Vagina (tissue), 2 donors: ENCODE measurements at regions not wholly inside any gene's neighbourhood (a gene's known extent, or its start where the extent isn't known, plus 50 kb on each side); places are given as distances from the start of the nearest gene placed in this dataset.

Experiments used
- DNase-seq, 2 donors: peaks; one replicate each; pipeline ENCODE4 v3.0.0-alpha.2; 2017; ENCODE audit errors: extremely low spot score in 2 of 2
- H3K27ac ChIP-seq: fragments of 200-600 bp; sonication (generic); one replicate; pipeline ENCODE4 v1.5.1; 2019
- H3K27me3 ChIP-seq: fragments of 200-600 bp; sonication (generic); one replicate; pipeline ENCODE4 v1.5.1; 2019
- H3K36me3 ChIP-seq, 2 donors: fragments of 200-600 bp; sonication (generic); one replicate each; pipeline ENCODE4 v1.5.1; 2017 to 2019
- H3K4me1 ChIP-seq: fragments of 200-600 bp; sonication (generic); one replicate; pipeline ENCODE4 v1.5.1; 2019
- H3K4me3 ChIP-seq, 2 donors: fragments of 200-600 bp; sonication (generic); 1 replicate in 1 of 2; 2 replicates in 1 of 2; pipeline ENCODE4 v1.5.1; 2016 to 2019
- H3K9me3 ChIP-seq: fragments of 200-600 bp; sonication (generic); one replicate; pipeline ENCODE4 v1.5.1; 2019
- CTCF ChIP-seq, 3 experiments: fragments of 450-650 bp in 2 of 3; fragments of 200-600 bp in 1 of 3; sonication (generic) in 1 of 3; IDR thresholded peaks; one replicate each; pipeline ENCODE4 v1.5.1; 2017 to 2019; ENCODE audit warnings: antibody characterized with exemption in 3 of 3, mild to moderate bottlenecking in 2 of 3, moderate library complexity in 2 of 3
- POLR2A ChIP-seq, 2 donors: fragments of 450-650 bp; IDR thresholded peaks; one replicate each; pipeline ENCODE4 v1.6.1; 2017; ENCODE audit warnings: antibody characterized with exemption in 2 of 2, mild to moderate bottlenecking in 2 of 2, moderate library complexity in 2 of 2
- POLR2AphosphoS5 ChIP-seq, 2 donors: sonication (generic); formaldehyde crosslinking; IDR thresholded peaks; one replicate each; pipeline ENCODE4 v1.9.0; 2017; ENCODE audit warnings: antibody characterized with exemption in 2 of 2, mild to moderate bottlenecking in 2 of 2, low read depth in 1 of 2; ENCODE audit not compliant: insufficient read depth in 1 of 2
- intact Hi-C: fragments of 100-400 bp; cut with DNase I; formaldehyde crosslinking; loops from one replicate; pipeline ENCODE4 v1.15.1; 2023

- H3K9me3 ChIP-seq, result no peaks in the 10 kb centered on the region
- TF ChIP-seq POLR2AphosphoS5 (IDR thresholded peaks at IDR 0.05; ENCODE audit: insufficient read depth in 1 of 2, low read depth in 1 of 2) (no peak), CTCF (IDR thresholded peaks at IDR 0.05) (no peak), POLR2A (IDR thresholded peaks at IDR 0.05) (no peak)
- no peaks in the 10 kb centered on the region for H3K27me3 ChIP-seq
- no peak overlapping the region for H3K4me3 ChIP-seq
- no peaks in the 10 kb centered on the region for H3K36me3 ChIP-seq
- intact Hi-C loops, result no loop called here
- H3K4me1 ChIP-seq, result no peaks in the 10 kb centered on the region
- H3K27ac ChIP-seq, result no peak overlapping the region
- no peak for DNase-seq
These were observed 184.2 kb downstream of the KLHL28 start for GRCh38 chr14:44777584-44777983.

DNA sequence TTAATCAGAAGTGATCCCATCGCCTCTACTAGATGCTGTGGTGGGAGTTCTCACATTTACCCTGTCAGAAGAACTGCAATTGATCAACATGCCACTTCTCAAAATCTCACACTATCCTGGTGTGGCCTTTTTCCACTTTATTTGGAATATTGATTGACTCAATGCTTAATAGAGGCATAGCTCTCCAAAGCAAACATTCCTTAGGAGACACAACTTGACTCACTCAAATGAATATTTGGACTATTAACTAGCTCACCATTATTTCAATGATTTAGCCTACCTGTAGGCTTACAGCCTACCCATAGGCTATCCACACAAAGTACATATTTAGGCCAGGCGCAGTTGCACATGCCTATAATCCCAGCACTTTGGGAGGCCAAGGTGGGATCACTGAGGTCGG, 186.5 kb downstream of the KLHL28 start:
- TF ChIP-seq POLR2AphosphoS5 (IDR thresholded peaks at IDR 0.05; ENCODE audit: insufficient read depth in 1 of 2, low read depth in 1 of 2) (no peak), CTCF (IDR thresholded peaks at IDR 0.05) (no peak)
- no peak for DNase-seq
- Histone ChIP-seq H3K9me3 (no peaks in the 10 kb centered on the region), H3K4me1 (no peaks in the 10 kb centered on the region), H3K27me3 (no peaks in the 10 kb centered on the region), H3K36me3 (no peaks in the 10 kb centered on the region), H3K27ac (no peak overlapping the region), H3K4me3 (no peak overlapping the region)
- intact Hi-C loops, result no loop called here

- no peak for DNase-seq
- Histone ChIP-seq H3K27ac (no peak overlapping the region), H3K4me1 (no peaks in the 10 kb centered on the region), H3K36me3 (no peaks in the 10 kb centered on the region), H3K27me3 (no peaks in the 10 kb centered on the region), H3K9me3 (no peaks in the 10 kb centered on the region), H3K4me3 (no peak overlapping the region)
- intact Hi-C loops, result no loop called here
- TF ChIP-seq CTCF (IDR thresholded peaks at IDR 0.05) (no peak), POLR2A (IDR thresholded peaks at IDR 0.05) (no peak), POLR2AphosphoS5 (IDR thresholded peaks at IDR 0.05; ENCODE audit: insufficient read depth in 1 of 2, low read depth in 1 of 2) (no peak)
These were observed 187.4 kb downstream of the KLHL28 start for GRCh38 chr14:44774396-44774795.

- Histone ChIP-seq H3K4me3 (no peak overlapping the region), H3K9me3 (no peaks in the 10 kb centered on the region), H3K36me3 (no peaks in the 10 kb centered on the region), H3K27ac (no peak overlapping the region), H3K4me1 (no peaks in the 10 kb centered on the region), H3K27me3 (no peaks in the 10 kb centered on the region)
- DNase-seq, result no peak
- intact Hi-C loops, result no loop called here
- TF ChIP-seq POLR2A (IDR thresholded peaks at IDR 0.05) (no peak), CTCF (IDR thresholded peaks at IDR 0.05) (no peak), POLR2AphosphoS5 (IDR thresholded peaks at IDR 0.05; ENCODE audit: insufficient read depth in 1 of 2, low read depth in 1 of 2) (no peak)
These were observed 190.3 kb downstream of the KLHL28 start for GRCh38 chr14:44771496-44771895.

- Histone ChIP-seq H3K27ac (no peak overlapping the region), H3K27me3 (no peaks in the 10 kb centered on the region), H3K36me3 (no peaks in the 10 kb centered on the region), H3K4me3 (no peak overlapping the region), H3K9me3 (no peaks in the 10 kb centered on the region), H3K4me1 (no peaks in the 10 kb centered on the region)
- no peak for DNase-seq
- intact Hi-C loops, result no loop called here
- TF ChIP-seq POLR2AphosphoS5 (IDR thresholded peaks at IDR 0.05; ENCODE audit: insufficient read depth in 1 of 2, low read depth in 1 of 2) (no peak), POLR2A (IDR thresholded peaks at IDR 0.05) (no peak), CTCF (IDR thresholded peaks at IDR 0.05) (no peak)
These were observed 191.5 kb downstream of the KLHL28 start for GRCh38 chr14:44770201-44770600.
